ENCODE measurements at regions not wholly inside any gene's neighbourhood (a gene's known extent, or its start where the extent isn't known, plus 50 kb on each side); places are given as distances from the start of the nearest gene placed in this dataset.

- intact Hi-C loops (cut with micrococcal nuclease; ENCODE audit: unreplicated experiment) (no loop called here), in situ Hi-C loops (cut with HindIII; ENCODE audit: extremely low pct_ligation_motif_present, low pct_unique_long_range_greater_than_20kb) (no loop called here)
- Histone ChIP-seq H3K79me2 (ENCODE audit: insufficient read depth, low read length) (no peaks in the 10 kb centered on the region), H3K36me3 (replicated peaks in 1 of 2; ENCODE audit: control insufficient read depth in 1 of 2, insufficient read depth in 2 of 2, low read length in 2 of 2) (peaks cover 3 to 17% of the 10 kb centered on the region in 2 experiments; a peak in 4 of 5 replicates), H3K27me3 (ENCODE audit: control insufficient read depth in 1 of 2, insufficient read depth in 2 of 2, low read length in 2 of 2) (no peaks in the 10 kb centered on the region), H3K9me3 (ENCODE audit: low read length) (no peaks in the 10 kb centered on the region), H3K4me3 (replicated peaks in 1 of 3; ENCODE audit: insufficient read depth in 1 of 3, low read depth in 2 of 3, low read length in 3 of 3) (no peak overlapping the region), H2AFZ (ENCODE audit: low read length) (no peak overlapping the region), H4K20me1 (ENCODE audit: insufficient read depth, low read length) (no peaks in the 10 kb centered on the region), H3K9ac (ENCODE audit: insufficient read depth, low read depth, low read length) (no peak overlapping the region), H3K27ac (ENCODE audit: extremely low read length, insufficient read depth, low read length) (no peak overlapping the region), H3K4me1 (ENCODE audit: insufficient read depth, low read length) (no peaks in the 10 kb centered on the region), H3K4me2 (ENCODE audit: low read depth, low read length) (no peak overlapping the region)
- ChIA-PET CTCF (ENCODE audit: low intra/inter-chr PET ratio, low total read pairs) (no interaction called here), POLR2A (no interaction called here)
- 86% methylated on average over 12 of the region's 15 CpGs for WGBS (ENCODE audit: low lambda C conversion rate)
- no TSS peak for BruUV-seq (replicated peaks)
- ATAC-seq (no peak), DNase-seq (ENCODE audit: low spot score) (no peak), FAIRE-seq (no peak)
- TF ChIP-seq HNRNPUL1 (IDR thresholded peaks at IDR 0.05; ENCODE audit: low read depth, low read length) (no peak), ZNF629 (CRISPR knock-in tag; conservative IDR thresholded peaks at IDR 0.05) (peak; percentile 85), ZNF724P (CRISPR knock-in tag; IDR thresholded peaks at IDR 0.05; ENCODE audit: borderline replicate concordance) (no peak), BCL3 (CRISPR knock-in tag; IDR thresholded peaks at IDR 0.05) (no peak)
Measured at GRCh38 chr19:5261156-5261890, 79.3 kb downstream of the PTPRS start.

- TF ChIP-seq FOXM1 (CRISPR knock-in tag; IDR thresholded peaks at IDR 0.05) (no peak), DZIP1 (CRISPR knock-in tag; IDR thresholded peaks at IDR 0.05) (no peak), TOE1 (CRISPR knock-in tag; IDR thresholded peaks at IDR 0.05) (no peak), RFX1 (IDR thresholded peaks at IDR 0.05) (no peak)
- ChIA-PET POLR2A (no interaction called here), CTCF (ENCODE audit: low intra/inter-chr PET ratio, low total read pairs) (no interaction called here)
- FAIRE-seq: no peak
- Histone ChIP-seq H3K4me2 (ENCODE audit: low read depth, low read length) (no peak overlapping the region), H3K9ac (ENCODE audit: insufficient read depth, low read depth, low read length) (no peak overlapping the region), H3K4me3 (replicated peaks in 1 of 3; ENCODE audit: insufficient read depth in 1 of 3, low read depth in 2 of 3, low read length in 3 of 3) (no peak overlapping the region), H4K20me1 (ENCODE audit: insufficient read depth, low read length) (no peaks in the 10 kb centered on the region), H3K27ac (ENCODE audit: extremely low read length, insufficient read depth, low read length) (no peak overlapping the region), H2AFZ (ENCODE audit: low read length) (no peak overlapping the region), H3K79me2 (ENCODE audit: insufficient read depth, low read length) (no peaks in the 10 kb centered on the region), H3K36me3 (replicated peaks in 1 of 2; ENCODE audit: control insufficient read depth in 1 of 2, insufficient read depth in 2 of 2, low read length in 2 of 2) (peaks cover 3 to 22% of the 10 kb centered on the region in 2 experiments; a peak in 4 of 5 replicates), H3K27me3 (ENCODE audit: control insufficient read depth in 1 of 2, insufficient read depth in 2 of 2, low read length in 2 of 2) (no peaks in the 10 kb centered on the region), H3K9me3 (ENCODE audit: low read length) (no peaks in the 10 kb centered on the region), H3K4me1 (ENCODE audit: insufficient read depth, low read length) (no peaks in the 10 kb centered on the region)
- no peak for DNase-seq (ENCODE audit: low spot score)
- in situ Hi-C loops (cut with HindIII; ENCODE audit: extremely low pct_ligation_motif_present, low pct_unique_long_range_greater_than_20kb): no loop called here
- ATAC-seq: no peak
- 97% methylated on average over 20 of the region's 20 CpGs for WGBS (ENCODE audit: low lambda C conversion rate)
- intact Hi-C loops (cut with micrococcal nuclease; ENCODE audit: unreplicated experiment): no loop called here
- no TSS peak for BruUV-seq (replicated peaks)
Measured at GRCh38 chr19:5260381-5260967, 80.1 kb downstream of the PTPRS start.

All from HepG2 (cell line).